H1 (cell line): ENCODE measurements at regions not wholly inside any gene's neighbourhood (a gene's known extent, or its start where the extent isn't known, plus 50 kb on each side); places are given as distances from the start of the nearest gene placed in this dataset.

ENCODE experiments used
- BACH1 ChIP-seq: IDR thresholded peaks from 2 replicates; pipeline ENCODE4 v1.6.1; 2012; ENCODE audit warnings: low read length, improper control_type of control experiment
- CHD7 ChIP-seq: fragments of 300-600 bp; sonication (generic); IDR thresholded peaks from 2 replicates; pipeline ENCODE4 v1.7.1; 2012; ENCODE audit warnings: low read length, moderate library complexity, mild to moderate bottlenecking, inconsistent platforms; ENCODE audit not compliant: insufficient replicate concordance
- CTCF ChIP-seq, 3 experiments: IDR thresholded peaks; 1 replicate in 2 of 3; 2 replicates in 1 of 3; pipeline versions ENCODE4 v1.5.1 to v1.6.1; 2011; ENCODE audit warnings: low read length in 3 of 3, mild to moderate bottlenecking in 3 of 3, inconsistent platforms in 2 of 3, low read depth in 1 of 3, moderate library complexity in 1 of 3; ENCODE audit not compliant: insufficient read depth in 1 of 3; ENCODE audit errors: control extremely low read depth in 1 of 3
- HDAC2 ChIP-seq, 2 experiments: fragments of 300-600 bp in 1 of 2; sonication (generic) in 1 of 2; IDR thresholded peaks; 2 replicates each; pipeline ENCODE4 v1.6.1; 2011 to 2012; ENCODE audit warnings: low read depth in 2 of 2, low read length in 2 of 2, mild to moderate bottlenecking in 2 of 2, moderate library complexity in 2 of 2, borderline replicate concordance in 1 of 2, inconsistent platforms in 1 of 2
- MAX ChIP-seq: IDR thresholded peaks from 2 replicates; pipeline ENCODE4 v1.6.1; 2012; ENCODE audit warnings: inconsistent platforms
- POU5F1 ChIP-seq: IDR thresholded peaks from 2 replicates; pipeline ENCODE4 v1.6.1; 2011; ENCODE audit warnings: low read depth, mild to moderate bottlenecking, low read length, moderate library complexity
- RFX5 ChIP-seq: IDR thresholded peaks from 2 replicates; pipeline ENCODE4 v1.6.1; 2011; ENCODE audit warnings: low read depth, low read length, improper control_type of control experiment, borderline replicate concordance
- SP1 ChIP-seq: IDR thresholded peaks from 2 replicates; pipeline ENCODE4 v1.6.1; 2011; ENCODE audit warnings: low read depth, low read length
- SP4 ChIP-seq: IDR thresholded peaks from 2 replicates; pipeline ENCODE4 v1.6.1; 2012; ENCODE audit warnings: low read length, inconsistent platforms
- TEAD4 ChIP-seq: IDR thresholded peaks from 2 replicates; pipeline ENCODE4 v1.6.1; 2012; ENCODE audit warnings: low read depth, low read length, inconsistent platforms, mixed read lengths

- no peak for TF ChIP-seq CHD7
- no peak for TF ChIP-seq SP4
- TF ChIP-seq SP1 = no peak
- TF ChIP-seq HDAC2 (IDR thresholded peaks at IDR 0.05; ENCODE audit: borderline replicate concordance in 1 of 2, low read depth in 2 of 2, low read length in 2 of 2) = no peak
- TF ChIP-seq RFX5 = no peak
- TF ChIP-seq TEAD4 = no peak
- no peak for TF ChIP-seq MAX
- no peak for TF ChIP-seq BACH1
- TF ChIP-seq POU5F1 = no peak
- TF ChIP-seq CTCF (IDR thresholded peaks at IDR 0.05; ENCODE audit: control extremely low read depth in 1 of 3, insufficient read depth in 1 of 3, low read depth in 1 of 3, low read length in 3 of 3) = no peak
Observed at GRCh38 chr21:27803571-27803970, 836.7 kb upstream of the ADAMTS5 start (continued).
